Testis (tissue), 2 donors: ENCODE measurements at regions not wholly inside any gene's neighbourhood (a gene's known extent, or its start where the extent isn't known, plus 50 kb on each side); places are given as distances from the start of the nearest gene placed in this dataset.

ENCODE experiments used
- POLR2A ChIP-seq: fragments of 450-650 bp; IDR thresholded peaks from one replicate; pipeline ENCODE4 v1.6.1; 2017; ENCODE audit warnings: antibody characterized with exemption, mild to moderate bottlenecking, moderate library complexity
- TF ChIP-seq, protein P1 (sequence below), 3 experiments: fragments of 450-650 bp in 2 of 3; fragments of 200-600 bp in 1 of 3; sonication (generic) in 1 of 3; IDR thresholded peaks; one replicate each; pipeline ENCODE4 v1.5.1; 2016 to 2019; ENCODE audit warnings: antibody characterized with exemption in 3 of 3, mild to moderate bottlenecking in 2 of 3, moderate library complexity in 1 of 3

GRCh38 chrX:39268207-39268606 lies 466.9 kb downstream of the MID1IP1 start:
- TF ChIP-seq, protein P1, sequence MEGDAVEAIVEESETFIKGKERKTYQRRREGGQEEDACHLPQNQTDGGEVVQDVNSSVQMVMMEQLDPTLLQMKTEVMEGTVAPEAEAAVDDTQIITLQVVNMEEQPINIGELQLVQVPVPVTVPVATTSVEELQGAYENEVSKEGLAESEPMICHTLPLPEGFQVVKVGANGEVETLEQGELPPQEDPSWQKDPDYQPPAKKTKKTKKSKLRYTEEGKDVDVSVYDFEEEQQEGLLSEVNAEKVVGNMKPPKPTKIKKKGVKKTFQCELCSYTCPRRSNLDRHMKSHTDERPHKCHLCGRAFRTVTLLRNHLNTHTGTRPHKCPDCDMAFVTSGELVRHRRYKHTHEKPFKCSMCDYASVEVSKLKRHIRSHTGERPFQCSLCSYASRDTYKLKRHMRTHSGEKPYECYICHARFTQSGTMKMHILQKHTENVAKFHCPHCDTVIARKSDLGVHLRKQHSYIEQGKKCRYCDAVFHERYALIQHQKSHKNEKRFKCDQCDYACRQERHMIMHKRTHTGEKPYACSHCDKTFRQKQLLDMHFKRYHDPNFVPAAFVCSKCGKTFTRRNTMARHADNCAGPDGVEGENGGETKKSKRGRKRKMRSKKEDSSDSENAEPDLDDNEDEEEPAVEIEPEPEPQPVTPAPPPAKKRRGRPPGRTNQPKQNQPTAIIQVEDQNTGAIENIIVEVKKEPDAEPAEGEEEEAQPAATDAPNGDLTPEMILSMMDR (IDR thresholded peaks at IDR 0.05), result no peak
- no peak for TF ChIP-seq POLR2A
